Stimulated activated CD4-positive, alpha-beta T cell treated with anti-CD3 and anti-CD28 coated beads, Interleukin-2, amount 100 ng/mL, for 24 hours (primary cell): ENCODE measurements at regions not wholly inside any gene's neighbourhood (a gene's known extent, or its start where the extent isn't known, plus 50 kb on each side); places are given as distances from the start of the nearest gene placed in this dataset.
"Not testable (repeated sequence)": the region's sequence is repeated elsewhere in the genome, so short reads cannot be mapped to it uniquely, and the experiment has no call there.

Experiments used
- DNase-seq, 2 donors: peaks; one replicate each; pipeline ENCODE4 v3.0.0-alpha.2; 2020

- no peak for DNase-seq
Observed at GRCh38 chr18:53918091-53918490, 306.4 kb downstream of the MBD2 start.

GRCh38 chr18:53911200-53911599 is 313.3 kb downstream of the MBD2 start:
- no peak for DNase-seq

GRCh38 chr18:53909668-53910067 is 314.8 kb downstream of the MBD2 start:
- DNase-seq = peak in 1 of 2 donors; percentile 19

- no peak for DNase-seq
Observed at GRCh38 chr18:53907921-53908320, 316.5 kb downstream of the MBD2 start.

GRCh38 chr18:53906681-53907080 is 317.8 kb downstream of the MBD2 start:
- DNase-seq = no peak

- no peak for DNase-seq
Observed at GRCh38 chr18:53894675-53895442, 329.6 kb downstream of the MBD2 start.

GRCh38 chr18:53887447-53887846 is 337.0 kb downstream of the MBD2 start:
- no peak for DNase-seq

- no peak for DNase-seq
Observed at GRCh38 chr18:53886058-53886457, 338.4 kb downstream of the MBD2 start.

- DNase-seq = no peak
Observed at GRCh38 chr18:53883771-53884170, 340.7 kb downstream of the MBD2 start.

GRCh38 chr18:53874103-53874502 is 350.4 kb downstream of the MBD2 start:
- DNase-seq = no peak

GRCh38 chr18:53864770-53865169 is 359.7 kb downstream of the MBD2 start:
- DNase-seq = no peak

- DNase-seq = no peak
Observed at GRCh38 chr18:53862921-53863320, 361.5 kb downstream of the MBD2 start.

- DNase-seq = no peak
Observed at GRCh38 chr18:53861185-53861584, 363.3 kb downstream of the MBD2 start.

GRCh38 chr18:53859764-53860163 is 364.7 kb downstream of the MBD2 start:
- DNase-seq = no peak

GRCh38 chr18:53850902-53851301 is 373.6 kb downstream of the MBD2 start:
- DNase-seq = no peak

- DNase-seq = no peak
Observed at GRCh38 chr18:53843763-53844162, 380.7 kb downstream of the MBD2 start.

GRCh38 chr18:53843113-53843760 is 381.2 kb downstream of the MBD2 start:
- no peak for DNase-seq

- DNase-seq = no peak
Observed at GRCh38 chr18:53838746-53839145, 385.7 kb downstream of the MBD2 start.

GRCh38 chr18:53821141-53821540 is 403.3 kb downstream of the MBD2 start:
- DNase-seq = not testable (repeated sequence)

GRCh38 chr18:53819671-53820070 is 404.8 kb downstream of the MBD2 start:
- no peak for DNase-seq

- DNase-seq = no peak
Observed at GRCh38 chr18:53819174-53819573, 405.3 kb downstream of the MBD2 start.

GRCh38 chr18:53817976-53818950 is 406.2 kb downstream of the MBD2 start:
- DNase-seq = no peak

- no peak for DNase-seq
Observed at GRCh38 chr18:53800171-53800570, 424.3 kb downstream of the MBD2 start.
